Ovary (tissue), 3 donors: ENCODE measurements at regions not wholly inside any gene's neighbourhood (a gene's known extent, or its start where the extent isn't known, plus 50 kb on each side); places are given as distances from the start of the nearest gene placed in this dataset.

Experiments used
- POLR2A ChIP-seq: fragments of 450-650 bp; IDR thresholded peaks from one replicate; pipeline ENCODE4 v1.6.1; 2017; ENCODE audit warnings: antibody characterized with exemption, mild to moderate bottlenecking, moderate library complexity
- TF ChIP-seq, protein P1 (sequence below), 3 donors: fragments of 450-650 bp in 2 of 3; fragments of 200-600 bp in 1 of 3; IDR thresholded peaks; one replicate each; pipeline versions ENCODE4 v1.5.1 to v1.8.0; 2016 to 2022; ENCODE audit warnings: antibody characterized with exemption in 3 of 3, mild to moderate bottlenecking in 1 of 3
- donor health status: DM: no; HTN: no; CAD: no.

- TF ChIP-seq, protein P1, sequence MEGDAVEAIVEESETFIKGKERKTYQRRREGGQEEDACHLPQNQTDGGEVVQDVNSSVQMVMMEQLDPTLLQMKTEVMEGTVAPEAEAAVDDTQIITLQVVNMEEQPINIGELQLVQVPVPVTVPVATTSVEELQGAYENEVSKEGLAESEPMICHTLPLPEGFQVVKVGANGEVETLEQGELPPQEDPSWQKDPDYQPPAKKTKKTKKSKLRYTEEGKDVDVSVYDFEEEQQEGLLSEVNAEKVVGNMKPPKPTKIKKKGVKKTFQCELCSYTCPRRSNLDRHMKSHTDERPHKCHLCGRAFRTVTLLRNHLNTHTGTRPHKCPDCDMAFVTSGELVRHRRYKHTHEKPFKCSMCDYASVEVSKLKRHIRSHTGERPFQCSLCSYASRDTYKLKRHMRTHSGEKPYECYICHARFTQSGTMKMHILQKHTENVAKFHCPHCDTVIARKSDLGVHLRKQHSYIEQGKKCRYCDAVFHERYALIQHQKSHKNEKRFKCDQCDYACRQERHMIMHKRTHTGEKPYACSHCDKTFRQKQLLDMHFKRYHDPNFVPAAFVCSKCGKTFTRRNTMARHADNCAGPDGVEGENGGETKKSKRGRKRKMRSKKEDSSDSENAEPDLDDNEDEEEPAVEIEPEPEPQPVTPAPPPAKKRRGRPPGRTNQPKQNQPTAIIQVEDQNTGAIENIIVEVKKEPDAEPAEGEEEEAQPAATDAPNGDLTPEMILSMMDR (IDR thresholded peaks at IDR 0.05): peak in 1 of 3 donors; percentile 36
- no peak for TF ChIP-seq POLR2A
These were observed 393.6 kb upstream of the TPM1 start for GRCh38 chr15:62648954-62649353.
